Activated T-cell treated with anti-CD3 and anti-CD28 coated beads for 48 hours (primary cell): ENCODE measurements at regions not wholly inside any gene's neighbourhood (a gene's known extent, or its start where the extent isn't known, plus 50 kb on each side); places are given as distances from the start of the nearest gene placed in this dataset.

Experiments used
- DNase-seq: peaks from one replicate; pipeline ENCODE4 v3.0.0-alpha.2; 2020; ENCODE audit warnings: low read depth

- no peak for DNase-seq
Observed at GRCh38 chr20:40738976-40739375, 49.9 kb upstream of the MAFB start.

GRCh38 chr20:40739841-40740240 is 50.8 kb upstream of the MAFB start:
- DNase-seq: no peak

- DNase-seq: peak; percentile 15
Observed at GRCh38 chr20:40741507-40742106, 52.6 kb upstream of the MAFB start.

GRCh38 chr20:40743141-40743775 is 54.2 kb upstream of the MAFB start:
- DNase-seq: no peak

GRCh38 chr20:40744072-40744817 is 55.2 kb upstream of the MAFB start:
- DNase-seq: no peak

GRCh38 chr20:40744818-40745175 is 55.8 kb upstream of the MAFB start:
- DNase-seq: no peak

- DNase-seq: no peak
Observed at GRCh38 chr20:40746251-40746650, 57.2 kb upstream of the MAFB start.

GRCh38 chr20:40748182-40748581 is 59.1 kb upstream of the MAFB start:
- no peak for DNase-seq

GRCh38 chr20:40749985-40750506 is 61.0 kb upstream of the MAFB start:
- DNase-seq: no peak

GRCh38 chr20:40750541-40751035 is 61.6 kb upstream of the MAFB start:
- DNase-seq: no peak

GRCh38 chr20:40753472-40753871 is 64.4 kb upstream of the MAFB start:
- no peak for DNase-seq

- DNase-seq: no peak
Observed at GRCh38 chr20:40754339-40754943, 65.4 kb upstream of the MAFB start.

- no peak for DNase-seq
Observed at GRCh38 chr20:40757087-40757486, 68.1 kb upstream of the MAFB start.

GRCh38 chr20:40758790-40759189 is 69.8 kb upstream of the MAFB start:
- no peak for DNase-seq

GRCh38 chr20:40760399-40760798 is 71.4 kb upstream of the MAFB start:
- no peak for DNase-seq

GRCh38 chr20:40763646-40764295 is 74.7 kb upstream of the MAFB start:
- DNase-seq: no peak

- no peak for DNase-seq
Observed at GRCh38 chr20:40765814-40766480, 76.9 kb upstream of the MAFB start.

- no peak for DNase-seq
Observed at GRCh38 chr20:40766790-40767614, 78.0 kb upstream of the MAFB start.

- no peak for DNase-seq
Observed at GRCh38 chr20:40767615-40767924, 78.5 kb upstream of the MAFB start.

- no peak for DNase-seq
Observed at GRCh38 chr20:40768105-40768504, 79.1 kb upstream of the MAFB start.
